ENCODE measurements at regions not wholly inside any gene's neighbourhood (a gene's known extent, or its start where the extent isn't known, plus 50 kb on each side); places are given as distances from the start of the nearest gene placed in this dataset.

DNA sequence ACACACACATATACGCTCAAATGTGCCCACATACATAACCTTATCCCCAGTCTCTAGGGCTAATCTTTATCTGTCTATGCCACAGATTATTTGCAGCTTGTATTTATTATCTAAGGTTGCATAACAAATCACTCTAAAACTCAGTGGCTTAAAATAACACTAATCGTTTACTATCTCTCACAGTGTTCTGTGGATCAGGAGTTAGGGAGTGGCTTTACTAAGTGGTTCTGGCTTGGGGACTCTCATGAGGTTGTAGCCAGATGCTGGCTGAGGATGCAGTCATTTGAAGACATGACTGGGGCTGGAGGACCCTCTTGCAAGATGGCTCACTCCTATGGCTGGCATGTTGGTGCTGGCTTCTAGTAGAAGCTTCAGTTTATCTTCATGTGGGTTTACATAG is 68.5 kb upstream of the LNX1 start:
- no peaks in the 10 kb centered on the region for H3K27me3 ChIP-seq (replicated peaks; ENCODE audit: control insufficient read depth, insufficient read depth, low read length)

DNA sequence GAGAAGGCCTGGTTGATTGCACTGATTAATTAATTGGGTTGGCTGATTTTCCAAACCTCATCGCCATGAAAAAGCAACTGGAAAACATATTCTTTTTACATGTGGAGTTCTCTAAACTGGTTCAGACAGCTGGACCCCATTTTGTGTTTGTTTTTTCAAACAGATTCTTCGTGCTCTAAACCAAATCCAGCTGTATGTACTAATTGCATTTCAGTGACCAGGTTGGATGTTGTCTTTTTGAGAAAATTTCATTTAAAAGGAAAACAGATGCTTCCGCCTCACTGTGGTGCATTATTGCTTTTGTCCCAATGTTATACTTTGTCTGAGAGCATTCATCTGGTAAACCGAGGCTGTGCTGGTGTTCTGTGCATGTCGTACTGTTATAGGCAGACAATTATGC is 67.8 kb upstream of the LNX1 start:
- DNase-seq (ENCODE audit: extremely low read depth, insufficient read length) = no peak
- no peaks in the 10 kb centered on the region for H3K27me3 ChIP-seq (replicated peaks; ENCODE audit: control insufficient read depth, insufficient read depth, low read length)
- H3K4me3 ChIP-seq (replicated peaks; ENCODE audit: low read depth, low read length) = no peak overlapping the region
- no peaks in the 10 kb centered on the region for H3K36me3 ChIP-seq (ENCODE audit: control insufficient read depth, insufficient read depth, low read length)
- TF ChIP-seq, protein P1, sequence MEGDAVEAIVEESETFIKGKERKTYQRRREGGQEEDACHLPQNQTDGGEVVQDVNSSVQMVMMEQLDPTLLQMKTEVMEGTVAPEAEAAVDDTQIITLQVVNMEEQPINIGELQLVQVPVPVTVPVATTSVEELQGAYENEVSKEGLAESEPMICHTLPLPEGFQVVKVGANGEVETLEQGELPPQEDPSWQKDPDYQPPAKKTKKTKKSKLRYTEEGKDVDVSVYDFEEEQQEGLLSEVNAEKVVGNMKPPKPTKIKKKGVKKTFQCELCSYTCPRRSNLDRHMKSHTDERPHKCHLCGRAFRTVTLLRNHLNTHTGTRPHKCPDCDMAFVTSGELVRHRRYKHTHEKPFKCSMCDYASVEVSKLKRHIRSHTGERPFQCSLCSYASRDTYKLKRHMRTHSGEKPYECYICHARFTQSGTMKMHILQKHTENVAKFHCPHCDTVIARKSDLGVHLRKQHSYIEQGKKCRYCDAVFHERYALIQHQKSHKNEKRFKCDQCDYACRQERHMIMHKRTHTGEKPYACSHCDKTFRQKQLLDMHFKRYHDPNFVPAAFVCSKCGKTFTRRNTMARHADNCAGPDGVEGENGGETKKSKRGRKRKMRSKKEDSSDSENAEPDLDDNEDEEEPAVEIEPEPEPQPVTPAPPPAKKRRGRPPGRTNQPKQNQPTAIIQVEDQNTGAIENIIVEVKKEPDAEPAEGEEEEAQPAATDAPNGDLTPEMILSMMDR (IDR thresholded peaks at IDR 0.05; ENCODE audit: insufficient read depth, low read length, poor library complexity, severe bottlenecking) = no peak

More for the DNA sequence above, 68.5 kb upstream of the LNX1 start:
- TF ChIP-seq, protein P1 (IDR thresholded peaks at IDR 0.05; ENCODE audit: insufficient read depth, low read length, poor library complexity, severe bottlenecking) = no peak
- DNase-seq (ENCODE audit: extremely low read depth, insufficient read length) = no peak
- Histone ChIP-seq H3K36me3 (ENCODE audit: control insufficient read depth, insufficient read depth, low read length) (no peaks in the 10 kb centered on the region), H3K4me3 (replicated peaks; ENCODE audit: low read depth, low read length) (no peak overlapping the region)

DNA sequence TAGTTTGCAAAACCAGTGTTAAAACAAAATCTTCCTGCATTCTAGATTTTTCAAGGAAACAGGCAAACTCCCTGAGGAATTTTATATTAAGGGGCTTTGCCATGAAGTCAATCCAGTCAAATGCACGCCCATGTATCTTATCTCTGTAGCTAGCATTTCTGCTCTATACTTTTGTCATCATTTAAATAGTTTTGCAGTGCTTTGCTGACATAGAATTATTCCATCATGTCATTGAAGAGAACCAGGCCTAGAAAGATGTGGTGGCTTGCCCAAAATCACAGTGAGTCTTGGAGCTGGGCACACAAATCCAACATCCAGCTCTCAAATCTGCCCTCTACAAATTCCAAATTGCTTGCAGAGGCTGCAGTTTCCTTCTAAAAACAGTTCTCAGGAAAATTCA is 66.7 kb upstream of the LNX1 start:
- Histone ChIP-seq H3K4me3 (replicated peaks; ENCODE audit: low read depth, low read length) (no peak overlapping the region), H3K27me3 (replicated peaks; ENCODE audit: control insufficient read depth, insufficient read depth, low read length) (no peaks in the 10 kb centered on the region), H3K36me3 (ENCODE audit: control insufficient read depth, insufficient read depth, low read length) (no peaks in the 10 kb centered on the region)
- DNase-seq (ENCODE audit: extremely low read depth, insufficient read length) = no peak
- TF ChIP-seq, protein P1 (IDR thresholded peaks at IDR 0.05; ENCODE audit: insufficient read depth, low read length, poor library complexity, severe bottlenecking) = no peak

DNA sequence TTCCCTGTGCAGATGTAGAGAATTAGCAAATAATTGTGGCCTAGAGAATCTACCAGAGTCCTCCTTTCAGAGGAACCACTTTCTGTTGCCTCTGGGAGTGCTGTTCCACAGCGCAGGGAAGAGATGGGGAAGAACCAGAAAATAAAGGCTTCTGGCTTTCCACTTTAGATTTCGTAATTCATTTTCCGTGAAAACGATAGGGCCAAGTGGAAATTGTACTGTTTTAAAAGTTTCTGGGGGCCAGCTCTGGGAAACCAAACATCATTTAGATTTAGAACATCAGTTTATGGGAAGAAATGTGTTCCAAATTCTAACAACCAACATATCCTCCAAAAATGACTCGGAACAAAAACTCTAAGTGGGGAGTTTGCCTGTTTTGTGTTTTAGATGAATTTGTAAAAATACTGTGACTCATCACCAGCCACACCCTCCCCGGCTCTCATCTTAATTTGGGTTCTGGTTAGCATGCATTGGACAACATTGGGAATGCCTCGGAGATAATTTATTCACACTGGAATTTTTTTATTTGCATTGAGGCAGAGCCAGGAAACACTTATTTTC is 65.2 kb upstream of the LNX1 start:
- TF ChIP-seq, protein P1 (IDR thresholded peaks at IDR 0.05; ENCODE audit: insufficient read depth, low read length, poor library complexity, severe bottlenecking) = no peak
- H3K4me3 ChIP-seq (replicated peaks; ENCODE audit: low read depth, low read length) = no peak overlapping the region
- H3K27me3 ChIP-seq (replicated peaks; ENCODE audit: control insufficient read depth, insufficient read depth, low read length) = no peaks in the 10 kb centered on the region; the same call in 1 of the 2 replicates
- no peaks in the 10 kb centered on the region for H3K36me3 ChIP-seq (ENCODE audit: control insufficient read depth, insufficient read depth, low read length)
- DNase-seq (ENCODE audit: extremely low read depth, insufficient read length) = no peak

DNA sequence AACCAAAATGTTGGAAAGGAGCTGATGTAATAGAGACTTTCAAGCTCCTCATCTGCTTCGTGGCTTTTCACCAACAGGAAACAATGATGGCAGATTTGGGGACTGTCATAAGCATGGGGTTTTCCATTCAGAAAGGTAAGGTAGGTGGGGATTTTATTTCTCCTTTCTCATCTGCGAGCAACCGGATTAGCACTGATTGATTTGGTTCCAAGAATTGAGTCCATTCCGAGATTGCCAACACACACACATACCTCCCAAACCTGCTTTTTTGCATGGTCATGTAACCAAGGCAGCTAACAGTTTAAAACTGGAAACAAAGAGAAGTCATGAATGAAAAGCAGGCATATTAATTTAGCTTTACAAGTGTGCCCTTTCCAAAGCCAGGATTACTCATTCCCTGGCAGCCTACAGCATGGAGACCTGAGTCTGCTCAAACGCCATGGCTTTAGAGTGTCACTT is 63.0 kb upstream of the LNX1 start:
- DNase-seq (ENCODE audit: extremely low read depth, insufficient read length) = peak; percentile 25

More for the DNA sequence above, 63.0 kb upstream of the LNX1 start:
- TF ChIP-seq, protein P1 (IDR thresholded peaks at IDR 0.05; ENCODE audit: insufficient read depth, low read length, poor library complexity, severe bottlenecking) = no peak
- Histone ChIP-seq H3K36me3 (ENCODE audit: control insufficient read depth, insufficient read depth, low read length) (no peaks in the 10 kb centered on the region), H3K27me3 (replicated peaks; ENCODE audit: control insufficient read depth, insufficient read depth, low read length) (no peaks in the 10 kb centered on the region; the same call in 1 of the 2 replicates), H3K4me3 (replicated peaks; ENCODE audit: low read depth, low read length) (no peak overlapping the region)

Data from GM06990 (cell line).